IMR-90 (cell line): ENCODE measurements at regions not wholly inside any gene's neighbourhood (a gene's known extent, or its start where the extent isn't known, plus 50 kb on each side); places are given as distances from the start of the nearest gene placed in this dataset.
A peak's percentile ranks its signal among the peaks of the same experiment; 100 is the strongest.

Experiments
- ATAC-seq: fragments of 200-7000 bp; cut with Tn5 transposase; 2 replicates; pipeline ENCODE4 v1.9.1; 2020; ENCODE audit warnings: low read depth, mild to moderate bottlenecking, moderate library complexity
- BruUV-seq: library from RNA; stranded (reverse); fragments of 400-500 nt; replicated peaks from 2 replicates; lab custom pipeline; 2021; lab: Mats Ljungman, UMichigan
- CTCF ChIA-PET: fragments of 300-600 bp; formaldehyde crosslinking; extraction: SDS; loops from one replicate; lab custom pipeline; 2021; ENCODE audit warnings: antibody characterized with exemption; lab: Yijun Ruan, JAX
- POLR2A ChIA-PET: fragments of 300-600 bp; sonication (Branson Sonifier 250); formaldehyde crosslinking; loops from one replicate; lab custom pipeline; 2022; ENCODE audit warnings: antibody characterized with exemption; ENCODE audit not compliant: unreplicated experiment; lab: Charles Lee
- DNase-seq: peaks from one replicate; pipeline ENCODE4 v3.0.0; 2013
- H2AFZ ChIP-seq: replicated peaks from 2 replicates; pipeline ENCODE3; 2013; ENCODE audit warnings: low read length, mild to moderate bottlenecking; ENCODE audit not compliant: poor library complexity
- H2AK5ac ChIP-seq: 2 replicates; pipeline ENCODE4 v1.6.1; 2013; ENCODE audit warnings: low read depth, low read length, inconsistent platforms
- H2AK9ac ChIP-seq: replicated peaks from 2 replicates; pipeline ENCODE3; 2013; ENCODE audit warnings: mild to moderate bottlenecking, low read depth, low read length, moderate library complexity; ENCODE audit not compliant: poor library complexity
- H2BK120ac ChIP-seq: 2 replicates; pipeline ENCODE4 v1.6.1; 2013; ENCODE audit warnings: low read depth, low read length, inconsistent platforms
- H2BK15ac ChIP-seq: 3 replicates; pipeline ENCODE4 v1.6.1; 2013; ENCODE audit warnings: low read depth, low read length, inconsistent platforms
- H2BK20ac ChIP-seq: 2 replicates; pipeline ENCODE4 v1.6.1; 2013; ENCODE audit warnings: low read depth, mild to moderate bottlenecking, inconsistent platforms, low read length, moderate library complexity
- H2BK5ac ChIP-seq: 2 replicates; pipeline ENCODE4 v1.6.1; 2013; ENCODE audit warnings: mild to moderate bottlenecking, low read depth, low read length, inconsistent platforms; ENCODE audit not compliant: poor library complexity, severe bottlenecking
- H3K14ac ChIP-seq: replicated peaks from 2 replicates; pipeline ENCODE4 v1.6.1; 2013; ENCODE audit warnings: low read depth, low read length, inconsistent platforms
- H3K18ac ChIP-seq: 2 replicates; pipeline ENCODE4 v1.6.1; 2013; ENCODE audit warnings: low read depth, low read length, control low read depth
- H3K23ac ChIP-seq: 2 replicates; pipeline ENCODE4 v1.6.1; 2013; ENCODE audit warnings: low read depth, low read length, inconsistent platforms
- H3K27ac ChIP-seq: 2 replicates; pipeline ENCODE4 v1.5.1; 2013; ENCODE audit warnings: mild to moderate bottlenecking, control low read depth, low read length; ENCODE audit not compliant: insufficient read depth
- H3K27me3 ChIP-seq: 2 replicates; pipeline ENCODE4 v1.6.1; 2013; ENCODE audit warnings: low read length; ENCODE audit not compliant: control insufficient read depth, insufficient read depth
- H3K36me3 ChIP-seq: 2 replicates; pipeline ENCODE4 v1.6.1; 2013; ENCODE audit warnings: low read length, mixed read lengths; ENCODE audit not compliant: control insufficient read depth, insufficient read depth
- H3K4ac ChIP-seq: 2 replicates; pipeline ENCODE4 v1.6.1; 2013; ENCODE audit warnings: low read depth, low read length, inconsistent platforms
- H3K4me1 ChIP-seq: 2 replicates; pipeline ENCODE4 v1.6.1; 2013; ENCODE audit warnings: low read length, mixed read lengths; ENCODE audit not compliant: control insufficient read depth, insufficient read depth
- H3K4me2 ChIP-seq: 2 replicates; pipeline ENCODE4 v1.6.1; 2013; ENCODE audit warnings: low read depth, mild to moderate bottlenecking, control low read depth, low read length, moderate library complexity
- H3K4me3 ChIP-seq: 2 replicates; pipeline ENCODE4 v1.5.1; 2013; ENCODE audit warnings: low read depth, mild to moderate bottlenecking, control low read depth, low read length, moderate library complexity; ENCODE audit not compliant: insufficient read depth
- H3K56ac ChIP-seq: 2 replicates; pipeline ENCODE4 v1.6.1; 2013; ENCODE audit warnings: low read length, inconsistent platforms; ENCODE audit not compliant: insufficient read depth; ENCODE audit errors: extremely low read depth
- H3K79me1 ChIP-seq, 2 experiments: 2 replicates each; pipeline ENCODE4 v1.6.1; 2013; ENCODE audit warnings: low read length in 2 of 2, inconsistent platforms in 1 of 2, low read depth in 1 of 2
- H3K9ac ChIP-seq: 2 replicates; pipeline ENCODE4 v1.6.1; 2013; ENCODE audit warnings: low read depth, low read length, control low read depth
- H3K9me1 ChIP-seq: 2 replicates; pipeline ENCODE4 v1.6.1; 2013; ENCODE audit warnings: low read length, inconsistent platforms; ENCODE audit not compliant: insufficient read depth
- H3K9me3 ChIP-seq: 2 replicates; pipeline ENCODE4 v1.6.1; 2013; ENCODE audit warnings: low read length; ENCODE audit not compliant: control insufficient read depth, insufficient read depth
- H4K20me1 ChIP-seq: 2 replicates; pipeline ENCODE4 v1.6.1; 2013; ENCODE audit warnings: low read length, inconsistent platforms; ENCODE audit not compliant: insufficient read depth
- H4K5ac ChIP-seq: 2 replicates; pipeline ENCODE4 v1.6.1; 2013; ENCODE audit warnings: mild to moderate bottlenecking, low read depth, low read length, control low read depth
- H4K8ac ChIP-seq, 2 experiments: 2 replicates each; pipeline ENCODE4 v1.6.1; 2013; ENCODE audit warnings: low read depth in 2 of 2, low read length in 2 of 2, control low read depth in 1 of 2, inconsistent platforms in 1 of 2
- H4K91ac ChIP-seq: 2 replicates; pipeline ENCODE4 v1.6.1; 2013; ENCODE audit warnings: low read depth, low read length, inconsistent platforms; ENCODE audit not compliant: insufficient read depth
- BHLHE40 ChIP-seq: fragments of 150-350 bp; IDR thresholded peaks from 2 replicates; pipeline ENCODE4 v1.6.1; 2016; ENCODE audit warnings: mild to moderate bottlenecking, low read depth, low read length
- MAZ ChIP-seq: IDR thresholded peaks from 2 replicates; pipeline ENCODE4 v1.6.1; 2012; ENCODE audit warnings: low read depth, mild to moderate bottlenecking, low read length, improper control_type of control experiment, moderate library complexity, borderline replicate concordance
- MXI1 ChIP-seq: IDR thresholded peaks from 2 replicates; pipeline ENCODE4 v1.6.1; 2012; ENCODE audit warnings: low read depth, mild to moderate bottlenecking, low read length, moderate library complexity, borderline replicate concordance
- NFE2L2 ChIP-seq: fragments of 150-350 bp; IDR thresholded peaks from 2 replicates; pipeline ENCODE4 v1.6.1; 2016; ENCODE audit warnings: low read depth, mild to moderate bottlenecking, low read length
- POLR2A ChIP-seq: IDR thresholded peaks from 2 replicates; pipeline ENCODE4 v1.6.1; 2012; ENCODE audit warnings: mild to moderate bottlenecking, low read depth, low read length
- RCOR1 ChIP-seq: IDR thresholded peaks from 2 replicates; pipeline ENCODE4 v1.6.1; 2012; ENCODE audit warnings: mild to moderate bottlenecking, low read length, improper control_type of control experiment; ENCODE audit not compliant: insufficient replicate concordance
- RFX5 ChIP-seq: IDR thresholded peaks from 2 replicates; pipeline ENCODE4 v1.8.0; 2012; ENCODE audit warnings: low read depth, mild to moderate bottlenecking, low read length, moderate library complexity
- SMC3 ChIP-seq: fragments of 150-350 bp; IDR thresholded peaks from 2 replicates; pipeline ENCODE4 v1.6.1; 2016; ENCODE audit warnings: low read depth, mild to moderate bottlenecking, antibody characterized with exemption, low read length, moderate library complexity
- WGBS, 2 experiments: methylation state at CpG; one replicate each; pipeline versions ENCODE4 v1.1.5 to v1.1.7; 2013; ENCODE audit warnings: missing lambda C conversion rate in 2 of 2; ENCODE audit not compliant: insufficient read length in 1 of 2; ENCODE audit errors: extremely low coverage in 2 of 2; 5-methylcytosine and 5-hydroxymethylcytosine counted together
- dilution Hi-C: fragments of 300-500 bp; cut with HindIII; formaldehyde crosslinking; loops from one replicate; pipeline ENCODE4 v1.14.3; 2018; ENCODE audit warnings: low sequenced_read_pairs; ENCODE audit not compliant: unreplicated experiment
- in situ Hi-C: fragments of 300-500 bp; cut with MboI; formaldehyde crosslinking; loops from 3 replicates; pipeline ENCODE4 v1.14.3; 2019; ENCODE audit warnings: low sequenced_read_pairs, inconsistent platforms, mixed read lengths
- intact Hi-C: fragments of 100-400 bp; cut with micrococcal nuclease; formaldehyde crosslinking; loops from 2 replicates; pipeline ENCODE4 v1.10.0; 2022
- TF ChIP-seq, protein P1 (sequence below): fragments of 150-350 bp; IDR thresholded peaks from 2 replicates; pipeline ENCODE4 v1.6.1; 2017; ENCODE audit warnings: mild to moderate bottlenecking, antibody characterized with exemption, low read length, low read depth
- TF ChIP-seq, protein P2 (sequence below): fragments of 150-350 bp; IDR thresholded peaks from 2 replicates; pipeline ENCODE4 v1.6.1; 2016; ENCODE audit warnings: low read depth, mild to moderate bottlenecking, low read length, moderate library complexity, borderline replicate concordance

DNA sequence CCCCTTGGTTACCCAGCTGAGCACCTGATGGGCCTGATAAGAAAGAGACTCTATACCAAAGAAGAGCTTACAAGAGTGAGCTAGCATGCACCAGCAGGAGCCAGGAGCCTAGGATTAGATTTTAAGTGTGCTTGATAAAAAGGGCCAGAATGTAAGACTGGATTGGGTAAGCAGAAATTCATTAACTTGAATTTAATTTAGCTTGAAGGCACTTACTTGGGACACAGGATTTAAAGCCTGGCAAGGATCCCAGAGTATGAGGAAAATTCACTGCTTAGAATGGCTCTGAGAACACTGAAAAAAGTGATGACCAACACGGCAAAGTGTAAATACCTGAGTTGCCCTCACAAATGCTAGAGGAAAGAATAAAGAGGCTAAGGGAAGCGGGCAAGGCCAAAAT lies 91.3 kb upstream of the RBBP8 start:
- peak; percentile 38 for DNase-seq
- 0 out of 2 replicates have a peak overlapping the region, but pooled peaks have one; percentile 37 for H2BK20ac ChIP-seq
- WGBS, 2 experiments: 67% methylated on average over 1 of the region's 2 CpGs; no CpG with 5 or more reads in 1 of the 2 experiments

More for the DNA sequence above, 91.3 kb upstream of the RBBP8 start:
- Histone ChIP-seq H3K4ac (0 out of 2 replicates have a peak overlapping the region, but pooled peaks have one; percentile 32), H3K36me3 (no peaks in the 10 kb centered on the region), H3K9me1 (peaks cover 14% of the 10 kb centered on the region), H3K14ac (no peak overlapping the region; the same call in 1 of the 2 replicates), H3K4me2 (no peak overlapping the region), H3K9ac (no peak overlapping the region), H2BK120ac (peak overlapping the region; percentile 37; the same call in 1 of the 2 replicates), H4K5ac (0 out of 2 replicates have a peak overlapping the region, but pooled peaks have one; percentile 35), H2AK5ac (no peak overlapping the region), H3K4me1 (peaks cover 21% of the 10 kb centered on the region), H3K18ac (peak overlapping the region; percentile 5; the same call in 1 of the 2 replicates), H3K27me3 (no peaks in the 10 kb centered on the region), H2AFZ (no peak overlapping the region), H2BK5ac (no peak overlapping the region), H2AK9ac (no peak overlapping the region), H4K91ac (no peak overlapping the region), H3K79me1 (no peaks in the 10 kb centered on the region), H3K4me3 (no peak overlapping the region), H4K20me1 (no peaks in the 10 kb centered on the region), H3K56ac (no peak overlapping the region), H4K8ac (no peak overlapping the region), H3K23ac (no peak overlapping the region), H3K27ac (no peak overlapping the region), H3K9me3 (no peaks in the 10 kb centered on the region), H2BK15ac (no peak overlapping the region)
- no peak for ATAC-seq
- ChIA-PET POLR2A (no interaction called here), CTCF (interaction anchor here (0.6 kb wide), 1 partner anchor 19 kb away, joined by 3 read pairs; no protein-coding TSS in a partner anchor)
- BruUV-seq: no TSS peak
- intact Hi-C loops (no loop called here), in situ Hi-C loops (no loop called here), dilution Hi-C loops (no loop called here)
- TF ChIP-seq SMC3 (no peak), NFE2L2 (no peak), RFX5 (no peak), RCOR1 (no peak), BHLHE40 (no peak), MAZ (no peak), MXI1 (no peak), POLR2A (no peak)
- TF ChIP-seq, protein P1, sequence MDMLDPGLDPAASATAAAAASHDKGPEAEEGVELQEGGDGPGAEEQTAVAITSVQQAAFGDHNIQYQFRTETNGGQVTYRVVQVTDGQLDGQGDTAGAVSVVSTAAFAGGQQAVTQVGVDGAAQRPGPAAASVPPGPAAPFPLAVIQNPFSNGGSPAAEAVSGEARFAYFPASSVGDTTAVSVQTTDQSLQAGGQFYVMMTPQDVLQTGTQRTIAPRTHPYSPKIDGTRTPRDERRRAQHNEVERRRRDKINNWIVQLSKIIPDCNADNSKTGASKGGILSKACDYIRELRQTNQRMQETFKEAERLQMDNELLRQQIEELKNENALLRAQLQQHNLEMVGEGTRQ: no peak
- TF ChIP-seq, protein P2, sequence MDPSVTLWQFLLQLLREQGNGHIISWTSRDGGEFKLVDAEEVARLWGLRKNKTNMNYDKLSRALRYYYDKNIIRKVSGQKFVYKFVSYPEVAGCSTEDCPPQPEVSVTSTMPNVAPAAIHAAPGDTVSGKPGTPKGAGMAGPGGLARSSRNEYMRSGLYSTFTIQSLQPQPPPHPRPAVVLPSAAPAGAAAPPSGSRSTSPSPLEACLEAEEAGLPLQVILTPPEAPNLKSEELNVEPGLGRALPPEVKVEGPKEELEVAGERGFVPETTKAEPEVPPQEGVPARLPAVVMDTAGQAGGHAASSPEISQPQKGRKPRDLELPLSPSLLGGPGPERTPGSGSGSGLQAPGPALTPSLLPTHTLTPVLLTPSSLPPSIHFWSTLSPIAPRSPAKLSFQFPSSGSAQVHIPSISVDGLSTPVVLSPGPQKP: no peak
